Stimulated activated memory B cell treated with anti-CD40 and anti-IgM and Interleukin-4, amounts not matched to agents 10 μg/mL and 1 μg/mL and 100 μg/mL, for 72 hours (primary cell): ENCODE measurements at regions not wholly inside any gene's neighbourhood (a gene's known extent, or its start where the extent isn't known, plus 50 kb on each side); places are given as distances from the start of the nearest gene placed in this dataset.
"Not testable (repeated sequence)": the region's sequence is repeated elsewhere in the genome, so short reads cannot be mapped to it uniquely, and the experiment has no call there.

ENCODE experiments used
- ATAC-seq: fragments of 150-1000 bp; cut with Tn5 transposase; 2 replicates; pipeline ENCODE4 v1.10.0; 2021
- H3K27ac Mint-ChIP-seq: one replicate; pipeline ENCODE4 v1.8.0; 2022; ENCODE audit warnings: mild to moderate bottlenecking, mixed read lengths
- H3K27me3 Mint-ChIP-seq: one replicate; pipeline ENCODE4 v1.8.0; 2022; ENCODE audit warnings: mixed read lengths
- H3K36me3 Mint-ChIP-seq: one replicate; pipeline ENCODE4 v1.8.0; 2022; ENCODE audit warnings: mixed read lengths
- H3K4me1 Mint-ChIP-seq: one replicate; pipeline ENCODE4 v1.8.0; 2022; ENCODE audit warnings: mixed read lengths
- H3K4me3 Mint-ChIP-seq: one replicate; pipeline ENCODE4 v1.8.0; 2022; ENCODE audit warnings: mild to moderate bottlenecking, moderate library complexity, mixed read lengths
- H3K9me3 Mint-ChIP-seq: one replicate; pipeline ENCODE4 v1.8.0; 2022; ENCODE audit warnings: mixed read lengths

- H3K9me3 Mint-ChIP-seq: peaks cover 3% of the 10 kb centered on the region
- H3K4me3 Mint-ChIP-seq: no peak overlapping the region
- no peaks in the 10 kb centered on the region for H3K27me3 Mint-ChIP-seq
- H3K4me1 Mint-ChIP-seq: no peaks in the 10 kb centered on the region
- H3K36me3 Mint-ChIP-seq: no peaks in the 10 kb centered on the region
- no peak for ATAC-seq
- H3K27ac Mint-ChIP-seq: no peak overlapping the region
Measured at GRCh38 chr5:19258686-19259085, 729.3 kb downstream of the CDH18 start.

DNA sequence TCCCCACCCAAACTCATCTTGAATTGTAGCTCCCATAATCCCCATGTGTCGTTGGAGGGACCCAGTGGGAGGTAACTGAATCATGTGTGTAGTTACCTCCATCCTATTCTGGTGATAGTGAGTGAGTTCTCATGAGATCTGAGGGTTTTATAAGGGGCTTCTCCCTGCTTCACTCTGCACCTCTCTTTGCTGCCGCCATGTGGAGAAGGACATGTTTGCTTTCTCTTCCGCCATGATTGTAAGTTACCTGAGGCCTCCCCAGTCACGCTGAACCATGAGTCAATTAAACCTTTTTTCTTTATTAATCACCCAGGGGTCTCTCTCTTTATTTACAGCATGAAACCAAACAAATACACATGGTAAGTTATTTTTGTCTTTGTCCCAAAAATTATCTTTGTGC is 726.1 kb downstream of the CDH18 start:
- H3K4me1 Mint-ChIP-seq: no peaks in the 10 kb centered on the region
- ATAC-seq: no peak
- H3K27ac Mint-ChIP-seq: no peak overlapping the region
- no peaks in the 10 kb centered on the region for H3K27me3 Mint-ChIP-seq
- H3K9me3 Mint-ChIP-seq: peaks cover 3% of the 10 kb centered on the region
- H3K4me3 Mint-ChIP-seq: no peak overlapping the region
- no peaks in the 10 kb centered on the region for H3K36me3 Mint-ChIP-seq

DNA sequence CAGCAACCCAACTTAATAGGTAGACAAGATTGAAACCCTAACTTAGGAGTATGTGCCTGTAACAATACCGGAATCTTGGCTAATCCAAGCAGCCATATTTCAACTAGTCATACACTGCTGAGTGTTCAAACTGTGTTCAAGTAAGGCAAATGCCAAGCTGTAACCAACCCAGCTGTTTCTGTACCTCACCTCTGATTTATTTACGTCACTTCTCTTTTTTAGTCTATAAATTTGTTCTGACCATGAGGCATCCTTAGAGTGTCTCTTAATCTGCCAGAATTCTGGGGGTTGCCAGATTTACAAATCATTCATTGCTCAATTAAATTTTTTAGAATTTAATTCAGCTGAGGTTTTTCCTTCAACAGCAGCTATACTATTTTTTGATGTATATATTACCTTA is 723.2 kb downstream of the CDH18 start:
- Mint-ChIP-seq H3K27me3 (no peaks in the 10 kb centered on the region), H3K9me3 (peaks cover 2% of the 10 kb centered on the region), H3K36me3 (no peaks in the 10 kb centered on the region), H3K4me3 (no peak overlapping the region), H3K27ac (no peak overlapping the region), H3K4me1 (no peaks in the 10 kb centered on the region)
- no peak for ATAC-seq

GRCh38 chr5:19266791-19267190 is 721.2 kb downstream of the CDH18 start:
- Mint-ChIP-seq H3K4me1 (no peaks in the 10 kb centered on the region), H3K27ac (no peak overlapping the region), H3K4me3 (no peak overlapping the region), H3K27me3 (no peaks in the 10 kb centered on the region), H3K9me3 (peaks cover 2% of the 10 kb centered on the region), H3K36me3 (no peaks in the 10 kb centered on the region)
- ATAC-seq: no peak

- Mint-ChIP-seq H3K27me3 (no peaks in the 10 kb centered on the region), H3K27ac (no peak overlapping the region), H3K36me3 (no peaks in the 10 kb centered on the region), H3K9me3 (peaks cover 4% of the 10 kb centered on the region), H3K4me1 (no peaks in the 10 kb centered on the region), H3K4me3 (no peak overlapping the region)
- no peak for ATAC-seq
Measured at GRCh38 chr5:19270153-19270552, 717.8 kb downstream of the CDH18 start.

DNA sequence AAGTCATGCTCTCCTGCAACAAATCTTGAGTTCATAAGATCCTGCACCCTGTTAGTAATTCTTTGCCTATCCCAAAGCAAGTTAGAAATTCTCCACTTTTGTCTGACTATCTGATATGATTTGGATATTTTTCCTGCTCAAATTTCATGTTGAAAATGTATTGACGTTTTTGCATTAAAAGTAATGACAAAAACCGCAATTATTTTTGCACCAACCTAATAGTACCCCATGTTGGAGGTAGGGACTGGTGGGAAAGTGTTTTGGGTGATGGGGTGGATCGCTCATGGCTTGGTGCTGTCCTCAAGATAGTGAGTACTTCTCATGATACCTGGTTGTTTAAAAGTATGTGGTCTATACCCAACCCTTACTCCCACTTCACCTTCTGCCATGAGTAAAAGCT is 713.4 kb downstream of the CDH18 start:
- Mint-ChIP-seq H3K36me3 (no peaks in the 10 kb centered on the region), H3K9me3 (peaks cover 5% of the 10 kb centered on the region), H3K27me3 (no peaks in the 10 kb centered on the region), H3K4me1 (no peaks in the 10 kb centered on the region), H3K27ac (no peak overlapping the region), H3K4me3 (no peak overlapping the region)
- no peak for ATAC-seq

- H3K4me1 Mint-ChIP-seq: no peaks in the 10 kb centered on the region
- H3K27me3 Mint-ChIP-seq: no peaks in the 10 kb centered on the region
- H3K36me3 Mint-ChIP-seq: no peaks in the 10 kb centered on the region
- H3K27ac Mint-ChIP-seq: no peak overlapping the region
- no peak overlapping the region for H3K4me3 Mint-ChIP-seq
- ATAC-seq: no peak
- H3K9me3 Mint-ChIP-seq: peaks cover 11% of the 10 kb centered on the region
Measured at GRCh38 chr5:19285286-19285685, 702.7 kb downstream of the CDH18 start.

- not testable (repeated sequence) for H3K27ac Mint-ChIP-seq, H3K4me3 Mint-ChIP-seq, H3K9me3 Mint-ChIP-seq, ATAC-seq, H3K4me1 Mint-ChIP-seq, H3K27me3 Mint-ChIP-seq, H3K36me3 Mint-ChIP-seq
Measured at GRCh38 chr5:19287548-19288277, 700.3 kb downstream of the CDH18 start.

GRCh38 chr5:19288311-19288710 is 699.7 kb downstream of the CDH18 start:
- not testable (repeated sequence) for H3K4me3 Mint-ChIP-seq, H3K27ac Mint-ChIP-seq, ATAC-seq, H3K4me1 Mint-ChIP-seq, H3K9me3 Mint-ChIP-seq, H3K36me3 Mint-ChIP-seq, H3K27me3 Mint-ChIP-seq

GRCh38 chr5:19297934-19298333 is 690.1 kb downstream of the CDH18 start:
- H3K27ac Mint-ChIP-seq: no peak overlapping the region
- H3K36me3 Mint-ChIP-seq: no peaks in the 10 kb centered on the region
- no peak for ATAC-seq
- H3K27me3 Mint-ChIP-seq: no peaks in the 10 kb centered on the region
- no peaks in the 10 kb centered on the region for H3K9me3 Mint-ChIP-seq
- no peak overlapping the region for H3K4me3 Mint-ChIP-seq
- H3K4me1 Mint-ChIP-seq: no peaks in the 10 kb centered on the region

DNA sequence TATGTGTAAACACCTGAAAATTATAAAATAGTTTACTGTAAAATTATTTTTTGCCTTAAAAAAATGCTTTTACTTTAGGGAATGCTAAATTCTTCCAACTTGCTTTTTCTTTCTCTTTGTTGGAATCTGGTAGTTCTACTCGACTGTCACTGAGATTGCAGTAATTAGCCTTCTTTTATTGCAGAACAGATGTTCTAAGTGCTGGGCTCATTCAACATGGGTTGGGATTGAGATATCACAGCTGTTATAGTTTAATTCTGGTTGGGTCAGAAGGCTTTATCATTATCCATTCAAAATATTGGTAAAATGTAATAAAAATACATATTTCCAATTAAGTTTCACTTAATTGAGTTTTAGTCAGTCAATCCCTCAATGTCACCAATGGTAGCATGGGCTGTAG is 686.7 kb downstream of the CDH18 start:
- no peaks in the 10 kb centered on the region for H3K27me3 Mint-ChIP-seq
- ATAC-seq: no peak
- H3K4me3 Mint-ChIP-seq: no peak overlapping the region
- no peaks in the 10 kb centered on the region for H3K4me1 Mint-ChIP-seq
- H3K36me3 Mint-ChIP-seq: no peaks in the 10 kb centered on the region
- no peak overlapping the region for H3K27ac Mint-ChIP-seq
- H3K9me3 Mint-ChIP-seq: no peaks in the 10 kb centered on the region

GRCh38 chr5:19314840-19315239 is 673.2 kb downstream of the CDH18 start:
- no peak overlapping the region for H3K4me3 Mint-ChIP-seq
- no peaks in the 10 kb centered on the region for H3K27me3 Mint-ChIP-seq
- H3K4me1 Mint-ChIP-seq: no peaks in the 10 kb centered on the region
- no peak for ATAC-seq
- H3K9me3 Mint-ChIP-seq: peaks cover 16% of the 10 kb centered on the region
- no peaks in the 10 kb centered on the region for H3K36me3 Mint-ChIP-seq
- no peak overlapping the region for H3K27ac Mint-ChIP-seq

GRCh38 chr5:19319252-19319651 is 668.7 kb downstream of the CDH18 start:
- H3K27ac Mint-ChIP-seq: no peak overlapping the region
- no peaks in the 10 kb centered on the region for H3K36me3 Mint-ChIP-seq
- H3K27me3 Mint-ChIP-seq: no peaks in the 10 kb centered on the region
- peaks cover 12% of the 10 kb centered on the region for H3K9me3 Mint-ChIP-seq
- no peaks in the 10 kb centered on the region for H3K4me1 Mint-ChIP-seq
- ATAC-seq: no peak
- no peak overlapping the region for H3K4me3 Mint-ChIP-seq

GRCh38 chr5:19322716-19323485 is 665.1 kb downstream of the CDH18 start:
- no peaks in the 10 kb centered on the region for H3K4me1 Mint-ChIP-seq
- no peak overlapping the region for H3K4me3 Mint-ChIP-seq
- ATAC-seq: no peak
- H3K9me3 Mint-ChIP-seq: peaks cover 2% of the 10 kb centered on the region
- H3K27ac Mint-ChIP-seq: no peak overlapping the region
- H3K36me3 Mint-ChIP-seq: no peaks in the 10 kb centered on the region
- no peaks in the 10 kb centered on the region for H3K27me3 Mint-ChIP-seq

DNA sequence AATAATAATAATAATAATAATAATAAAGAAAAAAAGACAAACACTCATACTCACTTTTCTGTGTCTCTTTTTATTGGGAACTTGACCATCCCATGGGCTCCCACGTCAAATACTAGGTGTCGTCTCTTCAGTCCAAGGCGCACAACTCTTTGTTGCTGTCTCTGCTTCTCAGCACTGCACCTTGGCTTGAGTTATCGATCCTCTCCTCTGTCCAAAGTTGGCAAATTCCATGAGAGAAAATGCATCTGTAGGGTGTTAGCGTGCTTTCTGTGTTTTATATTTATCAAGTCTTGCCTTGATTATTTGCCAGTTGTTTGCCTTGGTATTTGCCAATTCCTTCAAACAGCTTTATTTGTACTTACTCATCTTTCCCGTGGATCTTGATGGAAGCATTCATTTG is 653.7 kb downstream of the CDH18 start:
- peaks cover 9% of the 10 kb centered on the region for H3K9me3 Mint-ChIP-seq
- ATAC-seq: no peak
- H3K27me3 Mint-ChIP-seq: no peaks in the 10 kb centered on the region
- H3K4me1 Mint-ChIP-seq: no peaks in the 10 kb centered on the region
- H3K36me3 Mint-ChIP-seq: no peaks in the 10 kb centered on the region
- H3K4me3 Mint-ChIP-seq: no peak overlapping the region
- H3K27ac Mint-ChIP-seq: no peak overlapping the region

DNA sequence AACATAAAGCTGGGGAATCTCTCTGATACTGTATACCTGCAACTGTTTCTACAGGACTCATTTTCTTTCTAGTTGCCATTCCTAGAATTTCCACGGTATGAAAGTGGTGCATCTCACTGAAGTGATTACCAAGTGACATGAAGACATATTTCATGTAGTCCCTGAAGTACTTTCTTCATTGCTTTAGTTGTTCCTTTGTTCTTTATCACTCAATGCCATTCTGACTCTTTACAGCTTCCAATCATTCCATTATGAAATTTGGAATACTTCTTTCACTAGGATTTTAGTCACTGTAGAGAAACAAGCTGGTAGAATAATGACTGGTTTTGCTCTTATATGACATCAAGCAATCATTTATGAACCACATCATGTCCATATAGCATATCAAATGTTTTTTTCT is 645.1 kb downstream of the CDH18 start:
- H3K4me3 Mint-ChIP-seq: no peak overlapping the region
- ATAC-seq: no peak
- H3K36me3 Mint-ChIP-seq: no peaks in the 10 kb centered on the region
- H3K27me3 Mint-ChIP-seq: no peaks in the 10 kb centered on the region
- no peak overlapping the region for H3K27ac Mint-ChIP-seq
- peaks cover 7% of the 10 kb centered on the region for H3K9me3 Mint-ChIP-seq
- no peaks in the 10 kb centered on the region for H3K4me1 Mint-ChIP-seq
